Right ventricle myocardium superior (tissue), 1 donor: ENCODE measurements at regions not wholly inside any gene's neighbourhood (a gene's known extent, or its start where the extent isn't known, plus 50 kb on each side); places are given as distances from the start of the nearest gene placed in this dataset.
"Not testable (repeated sequence)": the region's sequence is repeated elsewhere in the genome, so short reads cannot be mapped to it uniquely, and the experiment has no call there.

Experiments
- ATAC-seq: fragments of 200-7000 bp; cut with Tn5 transposase; one replicate; pipeline ENCODE4 v1.9.1; 2020; ENCODE audit warnings: mild to moderate bottlenecking; ENCODE audit not compliant: poor library complexity
- DNase-seq: peaks from one replicate; pipeline ENCODE4 v3.0.0-alpha.2; 2020
- intact Hi-C: fragments of 100-400 bp; cut with DNase I; formaldehyde crosslinking; loops from one replicate; pipeline ENCODE4 v1.11.2; 2022
- donor health status: DM: no; HTN: yes; CAD: no; lungs with severe emphysema.

GRCh38 chr10:80697926-80698325 lies 160.2 kb downstream of the SH2D4B start:
- DNase-seq: no peak
- no peak for ATAC-seq
- intact Hi-C loops: loop anchor here (10.0 kb wide), 1 partner anchor 227 kb away; no protein-coding TSS in a partner anchor

- DNase-seq: peak; percentile 87
- peak; percentile 90 for ATAC-seq
- intact Hi-C loops: loop anchor here (10.0 kb wide), 1 partner anchor 225 kb away; no protein-coding TSS in a partner anchor
Measured at GRCh38 chr10:80699602-80700039, 161.9 kb downstream of the SH2D4B start.

- DNase-seq: no peak
- ATAC-seq: no peak
- intact Hi-C loops: no loop called here
Measured at GRCh38 chr10:80700252-80700651, 162.6 kb downstream of the SH2D4B start.

GRCh38 chr10:80700760-80701444 lies 163.2 kb downstream of the SH2D4B start:
- ATAC-seq (no peak), DNase-seq (no peak)
- intact Hi-C loops: no loop called here

- DNase-seq (no peak), ATAC-seq (no peak)
- intact Hi-C loops: no loop called here
Measured at GRCh38 chr10:80701706-80702105, 164.0 kb downstream of the SH2D4B start.

- ATAC-seq (peak; percentile 36), DNase-seq (no peak)
- intact Hi-C loops: no loop called here
Measured at GRCh38 chr10:80702143-80702542, 164.4 kb downstream of the SH2D4B start.

GRCh38 chr10:80705899-80706298 lies 168.2 kb downstream of the SH2D4B start:
- ATAC-seq (no peak), DNase-seq (no peak)
- intact Hi-C loops: no loop called here

GRCh38 chr10:80708185-80708584 lies 170.5 kb downstream of the SH2D4B start:
- DNase-seq: no peak
- ATAC-seq: no peak
- intact Hi-C loops: no loop called here

GRCh38 chr10:80708808-80709207 lies 171.1 kb downstream of the SH2D4B start:
- intact Hi-C loops: no loop called here
- no peak for DNase-seq

GRCh38 chr10:80709866-80710265 lies 172.2 kb downstream of the SH2D4B start:
- ATAC-seq: no peak
- no peak for DNase-seq
- intact Hi-C loops: no loop called here

More at GRCh38 chr10:80708808-80709207, 171.1 kb downstream of the SH2D4B start:
- no peak for ATAC-seq

- intact Hi-C loops: no loop called here
- no peak for ATAC-seq
- DNase-seq: no peak
Measured at GRCh38 chr10:80713398-80713928, 175.8 kb downstream of the SH2D4B start.

- ATAC-seq: no peak
- intact Hi-C loops: no loop called here
- DNase-seq: no peak
Measured at GRCh38 chr10:80714566-80714965, 176.9 kb downstream of the SH2D4B start.

- DNase-seq: no peak
- ATAC-seq: no peak
- intact Hi-C loops: no loop called here
Measured at GRCh38 chr10:80718024-80718423, 180.3 kb downstream of the SH2D4B start.

GRCh38 chr10:80719935-80720334 lies 182.2 kb downstream of the SH2D4B start:
- no peak for ATAC-seq
- DNase-seq: no peak
- intact Hi-C loops: no loop called here

GRCh38 chr10:80720549-80720948 lies 182.8 kb downstream of the SH2D4B start:
- intact Hi-C loops: no loop called here
- DNase-seq (no peak), ATAC-seq (no peak)

GRCh38 chr10:80728354-80728753 lies 190.7 kb downstream of the SH2D4B start:
- ATAC-seq, intact Hi-C loops, DNase-seq: not testable (repeated sequence)

GRCh38 chr10:80729896-80730295 lies 192.2 kb downstream of the SH2D4B start:
- DNase-seq (no peak), ATAC-seq (no peak)
- intact Hi-C loops: no loop called here

- DNase-seq: no peak
- ATAC-seq: no peak
- intact Hi-C loops: no loop called here
Measured at GRCh38 chr10:80730522-80730921, 192.8 kb downstream of the SH2D4B start.

- ATAC-seq (no peak), DNase-seq (no peak)
- intact Hi-C loops: no loop called here
Measured at GRCh38 chr10:80734589-80734988, 196.9 kb downstream of the SH2D4B start.

GRCh38 chr10:80737209-80737608 lies 199.5 kb downstream of the SH2D4B start:
- ATAC-seq (no peak), DNase-seq (no peak)
- intact Hi-C loops: no loop called here

GRCh38 chr10:80739328-80739727 lies 201.6 kb downstream of the SH2D4B start:
- intact Hi-C loops: no loop called here
- ATAC-seq: no peak
- DNase-seq: no peak
